ENCODE measurements at regions not wholly inside any gene's neighbourhood (a gene's known extent, or its start where the extent isn't known, plus 50 kb on each side); places are given as distances from the start of the nearest gene placed in this dataset.

- H3K9me3 ChIP-seq = no peaks in the 10 kb centered on the region
- intact Hi-C loops (cut with DNase I) = no loop called here
- H3K36me3 ChIP-seq = no peaks in the 10 kb centered on the region
- H3K4me3 ChIP-seq = no peak overlapping the region
- no peak for DNase-seq
- H3K27me3 ChIP-seq = no peaks in the 10 kb centered on the region
- 48 to 64% (median 51%) methylated on average over 7 of the region's 7 CpGs for WGBS, 3 donors
- no peaks in the 10 kb centered on the region for H3K4me1 ChIP-seq (ENCODE audit: insufficient read depth)
- TF ChIP-seq POLR2A (IDR thresholded peaks at IDR 0.05) (no peak), EP300 (IDR thresholded peaks at IDR 0.05) (no peak)
- TF ChIP-seq, protein P1, sequence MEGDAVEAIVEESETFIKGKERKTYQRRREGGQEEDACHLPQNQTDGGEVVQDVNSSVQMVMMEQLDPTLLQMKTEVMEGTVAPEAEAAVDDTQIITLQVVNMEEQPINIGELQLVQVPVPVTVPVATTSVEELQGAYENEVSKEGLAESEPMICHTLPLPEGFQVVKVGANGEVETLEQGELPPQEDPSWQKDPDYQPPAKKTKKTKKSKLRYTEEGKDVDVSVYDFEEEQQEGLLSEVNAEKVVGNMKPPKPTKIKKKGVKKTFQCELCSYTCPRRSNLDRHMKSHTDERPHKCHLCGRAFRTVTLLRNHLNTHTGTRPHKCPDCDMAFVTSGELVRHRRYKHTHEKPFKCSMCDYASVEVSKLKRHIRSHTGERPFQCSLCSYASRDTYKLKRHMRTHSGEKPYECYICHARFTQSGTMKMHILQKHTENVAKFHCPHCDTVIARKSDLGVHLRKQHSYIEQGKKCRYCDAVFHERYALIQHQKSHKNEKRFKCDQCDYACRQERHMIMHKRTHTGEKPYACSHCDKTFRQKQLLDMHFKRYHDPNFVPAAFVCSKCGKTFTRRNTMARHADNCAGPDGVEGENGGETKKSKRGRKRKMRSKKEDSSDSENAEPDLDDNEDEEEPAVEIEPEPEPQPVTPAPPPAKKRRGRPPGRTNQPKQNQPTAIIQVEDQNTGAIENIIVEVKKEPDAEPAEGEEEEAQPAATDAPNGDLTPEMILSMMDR (IDR thresholded peaks at IDR 0.05) = no peak
- no peak overlapping the region for H3K27ac ChIP-seq
These were observed 121.8 kb upstream of the KCNK1 start for GRCh38 chr1:233491953-233492620.

- DNase-seq = no peak
- H3K36me3 ChIP-seq = no peaks in the 10 kb centered on the region
- TF ChIP-seq, protein P1 (IDR thresholded peaks at IDR 0.05) = no peak
- no peak for TF ChIP-seq EP300 (IDR thresholded peaks at IDR 0.05)
- TF ChIP-seq POLR2A (IDR thresholded peaks at IDR 0.05) = no peak
- WGBS, 3 donors = 69 to 71% (median 70%) methylated on average over 2 of the region's 2 CpGs
- H3K4me1 ChIP-seq (ENCODE audit: insufficient read depth) = no peaks in the 10 kb centered on the region
- no peaks in the 10 kb centered on the region for H3K9me3 ChIP-seq
- intact Hi-C loops (cut with DNase I) = no loop called here
- no peak overlapping the region for H3K4me3 ChIP-seq
- no peaks in the 10 kb centered on the region for H3K27me3 ChIP-seq
- no peak overlapping the region for H3K27ac ChIP-seq
These were observed 116.9 kb upstream of the KCNK1 start for GRCh38 chr1:233496993-233497392.

DNA sequence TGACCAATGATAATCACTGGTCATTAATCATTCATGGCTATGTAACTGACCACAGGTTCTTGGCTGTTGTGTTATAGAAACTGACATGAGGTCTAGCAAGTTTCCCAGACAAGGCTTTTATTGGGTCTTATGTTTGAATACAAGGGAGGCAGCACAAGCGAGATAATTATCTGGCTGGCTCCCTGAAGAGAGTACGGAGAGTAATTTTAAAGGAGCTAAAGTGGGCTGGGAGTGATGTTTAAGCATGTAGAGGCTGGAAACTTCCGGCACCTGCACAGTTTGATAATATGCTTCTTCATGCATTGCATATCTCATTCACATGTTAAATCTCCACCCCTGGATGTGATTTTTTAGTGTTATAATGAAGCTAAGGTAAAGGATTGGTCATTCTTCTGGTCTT, 116.2 kb upstream of the KCNK1 start:
- DNase-seq = no peak
- Histone ChIP-seq H3K27me3 (no peaks in the 10 kb centered on the region), H3K36me3 (no peaks in the 10 kb centered on the region), H3K9me3 (no peaks in the 10 kb centered on the region), H3K4me1 (ENCODE audit: insufficient read depth) (no peaks in the 10 kb centered on the region), H3K4me3 (no peak overlapping the region), H3K27ac (no peak overlapping the region)
- TF ChIP-seq, protein P1 (IDR thresholded peaks at IDR 0.05) = no peak
- TF ChIP-seq EP300 (IDR thresholded peaks at IDR 0.05) (no peak), POLR2A (IDR thresholded peaks at IDR 0.05) (no peak)
- intact Hi-C loops (cut with DNase I) = no loop called here
- 82 to 83% (median 82%) methylated on average over 3 of the region's 3 CpGs for WGBS, 3 donors

DNA sequence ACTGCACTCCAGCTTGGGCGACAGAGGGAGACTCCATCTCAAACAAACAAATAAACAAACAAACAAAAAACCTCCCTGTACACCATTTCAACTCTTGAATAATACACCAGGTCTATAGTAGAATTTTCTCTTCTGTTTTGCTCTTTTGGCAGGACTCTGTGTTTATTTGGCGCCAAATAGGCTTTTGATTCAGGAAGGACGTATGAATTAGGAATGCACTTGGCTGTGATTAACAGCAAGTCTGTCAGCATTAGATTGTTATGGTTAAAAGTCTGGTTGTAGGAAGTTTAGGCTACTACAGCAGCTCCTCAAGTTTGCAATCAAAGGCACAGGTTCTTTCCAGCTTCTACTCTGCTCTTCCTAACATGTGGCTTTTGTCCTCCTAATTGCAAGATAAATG, 113.8 kb upstream of the KCNK1 start:
- Histone ChIP-seq H3K4me1 (ENCODE audit: insufficient read depth) (no peaks in the 10 kb centered on the region), H3K27ac (no peak overlapping the region), H3K27me3 (no peaks in the 10 kb centered on the region), H3K4me3 (no peak overlapping the region), H3K36me3 (no peaks in the 10 kb centered on the region), H3K9me3 (no peaks in the 10 kb centered on the region)
- no peak for TF ChIP-seq POLR2A (IDR thresholded peaks at IDR 0.05)
- TF ChIP-seq EP300 (IDR thresholded peaks at IDR 0.05) = no peak
- TF ChIP-seq, protein P1 (IDR thresholded peaks at IDR 0.05) = no peak
- intact Hi-C loops (cut with DNase I) = no loop called here
- WGBS, 3 donors = 49 to 61% (median 57%) methylated on average over 3 of the region's 3 CpGs
- DNase-seq = no peak
